OCI-LY7 (cell line): ENCODE measurements at regions not wholly inside any gene's neighbourhood (a gene's known extent, or its start where the extent isn't known, plus 50 kb on each side); places are given as distances from the start of the nearest gene placed in this dataset.

Source experiments
- BruUV-seq: library from RNA; stranded (reverse); fragments of 400-500 nt; replicated peaks from 2 replicates; lab custom pipeline; 2021; lab: Mats Ljungman, UMichigan
- CTCF ChIA-PET: fragments of 300-600 bp; sonication (Branson Sonifier 250); formaldehyde crosslinking; loops from one replicate; lab custom pipeline; 2022; ENCODE audit warnings: antibody characterized with exemption; ENCODE audit not compliant: unreplicated experiment; lab: Charles Lee
- POLR2A ChIA-PET: fragments of 300-600 bp; sonication (Branson Sonifier 250); formaldehyde crosslinking; loops from one replicate; lab custom pipeline; 2022; ENCODE audit warnings: antibody characterized with exemption; lab: Charles Lee
- DNase-seq: peaks from one replicate; pipeline ENCODE4 v3.0.0-alpha.2; 2015; ENCODE audit warnings: low spot score
- H2AFZ ChIP-seq: fragments of 200-600 bp; sonication (generic), shearing (Covaris generic); 2 replicates; pipeline ENCODE4 v1.6.1; 2014; ENCODE audit warnings: mild to moderate bottlenecking, antibody characterized with exemption, low read length, moderate library complexity
- H3K27ac ChIP-seq: fragments of 200-600 bp; sonication (generic); 2 replicates; pipeline ENCODE4 v1.5.1; 2014; ENCODE audit warnings: mixed run types, low read depth, mild to moderate bottlenecking, moderate library complexity, low read length, inconsistent platforms; ENCODE audit not compliant: poor library complexity, severe bottlenecking
- H3K36me3 ChIP-seq: fragments of 200-600 bp; sonication (generic); 2 replicates; pipeline ENCODE4 v1.6.1; 2014; ENCODE audit warnings: mild to moderate bottlenecking, antibody characterized with exemption, low read length, moderate library complexity, mixed read lengths; ENCODE audit not compliant: insufficient read depth
- H3K4me1 ChIP-seq: fragments of 200-600 bp; sonication (generic); 2 replicates; pipeline ENCODE4 v1.5.1; 2014; ENCODE audit warnings: mild to moderate bottlenecking, low read length; ENCODE audit not compliant: insufficient read depth, poor library complexity, severe bottlenecking
- H3K4me2 ChIP-seq: fragments of 200-600 bp; sonication (generic); 2 replicates; pipeline ENCODE4 v1.6.1; 2014; ENCODE audit warnings: mild to moderate bottlenecking, low read length
- H3K4me3 ChIP-seq: fragments of 200-600 bp; sonication (generic); 2 replicates; pipeline ENCODE4 v1.5.1; 2014; ENCODE audit warnings: mild to moderate bottlenecking, low read depth, low read length; ENCODE audit not compliant: poor library complexity, severe bottlenecking
- H3K79me2 ChIP-seq: fragments of 200-600 bp; sonication (generic); 2 replicates; pipeline ENCODE4 v1.6.1; 2016; ENCODE audit warnings: low read depth, mild to moderate bottlenecking, low read length, moderate library complexity, mixed read lengths; ENCODE audit not compliant: insufficient read depth
- H3K9me2 ChIP-seq: fragments of 200-600 bp; sonication (generic); 2 replicates; pipeline ENCODE4 v1.6.1; 2016; ENCODE audit warnings: mild to moderate bottlenecking, low read length, mixed read lengths; ENCODE audit not compliant: insufficient read depth
- H3K9me3 ChIP-seq: fragments of 200-600 bp; sonication (generic); 2 replicates; pipeline ENCODE4 v1.6.1; 2014; ENCODE audit warnings: mild to moderate bottlenecking, mixed run types, low read length, mixed read lengths
- H4K20me1 ChIP-seq: fragments of 200-600 bp; sonication (generic); 2 replicates; pipeline ENCODE4 v1.6.1; 2014; ENCODE audit warnings: mild to moderate bottlenecking, antibody characterized with exemption, low read length, moderate library complexity, mixed read lengths; ENCODE audit not compliant: insufficient read depth
- EZH2phosphoT487 ChIP-seq: fragments of 200-600 bp; sonication (generic); IDR thresholded peaks from 2 replicates; pipeline ENCODE4 v1.6.1; 2018; ENCODE audit warnings: low read depth, borderline replicate concordance, mild to moderate bottlenecking, mixed run types, antibody characterized with exemption, low read length, moderate library complexity, mixed read lengths
- intact Hi-C: fragments of 100-400 bp; cut with micrococcal nuclease; formaldehyde crosslinking; loops from one replicate; pipeline ENCODE4 v1.10.0; 2022; ENCODE audit not compliant: unreplicated experiment
- TF ChIP-seq, protein P1 (sequence below): fragments of 200-600 bp; sonication (generic); conservative IDR thresholded peaks from 2 replicates; pipeline ENCODE4 v1.5.1; 2014; ENCODE audit warnings: mild to moderate bottlenecking, antibody characterized with exemption, low read length, moderate library complexity, mixed read lengths

DNA sequence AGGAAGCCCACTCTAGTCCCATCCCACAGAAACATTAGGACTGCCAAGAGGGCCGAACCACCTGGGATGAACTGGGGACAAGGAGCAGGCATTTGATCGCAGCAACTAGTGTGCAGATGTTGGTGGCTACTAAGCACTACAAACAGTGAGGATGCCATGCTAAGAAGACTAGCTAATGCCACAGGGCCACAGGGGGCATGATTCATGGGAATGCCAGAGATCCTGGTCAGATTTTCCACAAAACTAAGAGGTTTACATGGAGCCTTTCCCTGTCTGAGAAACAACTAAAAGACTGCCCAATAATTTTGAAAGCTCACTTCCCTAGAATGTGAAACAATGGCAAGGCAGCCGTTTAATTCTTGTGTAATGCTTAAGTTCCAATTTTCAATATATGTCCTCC, 375.9 kb upstream of the PTCHD4 start:
- H3K27ac ChIP-seq, result no peak overlapping the region
- H4K20me1 ChIP-seq, result no peaks in the 10 kb centered on the region
- no peak overlapping the region for H3K4me3 ChIP-seq
- no peak for DNase-seq
- TF ChIP-seq EZH2phosphoT487, result no peak
- TF ChIP-seq, protein P1, sequence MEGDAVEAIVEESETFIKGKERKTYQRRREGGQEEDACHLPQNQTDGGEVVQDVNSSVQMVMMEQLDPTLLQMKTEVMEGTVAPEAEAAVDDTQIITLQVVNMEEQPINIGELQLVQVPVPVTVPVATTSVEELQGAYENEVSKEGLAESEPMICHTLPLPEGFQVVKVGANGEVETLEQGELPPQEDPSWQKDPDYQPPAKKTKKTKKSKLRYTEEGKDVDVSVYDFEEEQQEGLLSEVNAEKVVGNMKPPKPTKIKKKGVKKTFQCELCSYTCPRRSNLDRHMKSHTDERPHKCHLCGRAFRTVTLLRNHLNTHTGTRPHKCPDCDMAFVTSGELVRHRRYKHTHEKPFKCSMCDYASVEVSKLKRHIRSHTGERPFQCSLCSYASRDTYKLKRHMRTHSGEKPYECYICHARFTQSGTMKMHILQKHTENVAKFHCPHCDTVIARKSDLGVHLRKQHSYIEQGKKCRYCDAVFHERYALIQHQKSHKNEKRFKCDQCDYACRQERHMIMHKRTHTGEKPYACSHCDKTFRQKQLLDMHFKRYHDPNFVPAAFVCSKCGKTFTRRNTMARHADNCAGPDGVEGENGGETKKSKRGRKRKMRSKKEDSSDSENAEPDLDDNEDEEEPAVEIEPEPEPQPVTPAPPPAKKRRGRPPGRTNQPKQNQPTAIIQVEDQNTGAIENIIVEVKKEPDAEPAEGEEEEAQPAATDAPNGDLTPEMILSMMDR, result no peak
- no peaks in the 10 kb centered on the region for H3K79me2 ChIP-seq
- H3K9me3 ChIP-seq, result no peaks in the 10 kb centered on the region
- no peaks in the 10 kb centered on the region for H3K36me3 ChIP-seq
- POLR2A ChIA-PET, result interaction anchor here (0.6 kb wide), 1 partner anchor 15 kb away, joined by 3 read pairs; no protein-coding TSS in a partner anchor
- H2AFZ ChIP-seq, result no peak overlapping the region
- CTCF ChIA-PET, result no interaction called here
- intact Hi-C loops, result no loop called here
- no peaks in the 10 kb centered on the region for H3K4me1 ChIP-seq
- no peak overlapping the region for H3K4me2 ChIP-seq
- no peaks in the 10 kb centered on the region for H3K9me2 ChIP-seq
- BruUV-seq, result no TSS peak

DNA sequence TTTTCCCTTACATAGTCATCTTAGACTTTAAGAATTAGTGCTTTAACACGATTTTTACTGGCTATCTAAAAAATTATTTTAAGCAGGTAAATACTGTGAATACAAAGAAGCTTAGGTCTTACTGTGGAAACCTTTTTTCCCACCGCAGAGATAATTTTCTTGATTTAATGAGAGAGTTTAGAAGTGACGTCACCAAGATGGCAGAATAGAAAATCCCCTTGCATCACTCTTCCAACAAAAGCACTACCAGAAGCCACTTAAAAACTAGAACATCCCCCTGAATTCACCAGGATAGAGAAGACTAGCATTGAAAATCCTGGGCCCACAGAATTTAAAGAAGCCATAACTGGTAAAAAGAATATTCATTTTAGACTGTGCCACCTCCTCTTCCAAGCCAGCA, 375.4 kb upstream of the PTCHD4 start:
- Histone ChIP-seq H3K27ac (no peak overlapping the region), H4K20me1 (no peaks in the 10 kb centered on the region), H3K4me3 (no peak overlapping the region), H3K4me2 (no peak overlapping the region), H3K36me3 (no peaks in the 10 kb centered on the region), H3K79me2 (no peaks in the 10 kb centered on the region), H3K4me1 (no peaks in the 10 kb centered on the region), H3K9me3 (no peaks in the 10 kb centered on the region), H3K9me2 (no peaks in the 10 kb centered on the region), H2AFZ (no peak overlapping the region)
- no TSS peak for BruUV-seq
- POLR2A ChIA-PET, result interaction anchor here (0.6 kb wide), 1 partner anchor 14 kb away, joined by 3 read pairs; no protein-coding TSS in a partner anchor
- DNase-seq, result no peak
- TF ChIP-seq, protein P1, result no peak
- no peak for TF ChIP-seq EZH2phosphoT487
- intact Hi-C loops, result no loop called here
- CTCF ChIA-PET, result no interaction called here

DNA sequence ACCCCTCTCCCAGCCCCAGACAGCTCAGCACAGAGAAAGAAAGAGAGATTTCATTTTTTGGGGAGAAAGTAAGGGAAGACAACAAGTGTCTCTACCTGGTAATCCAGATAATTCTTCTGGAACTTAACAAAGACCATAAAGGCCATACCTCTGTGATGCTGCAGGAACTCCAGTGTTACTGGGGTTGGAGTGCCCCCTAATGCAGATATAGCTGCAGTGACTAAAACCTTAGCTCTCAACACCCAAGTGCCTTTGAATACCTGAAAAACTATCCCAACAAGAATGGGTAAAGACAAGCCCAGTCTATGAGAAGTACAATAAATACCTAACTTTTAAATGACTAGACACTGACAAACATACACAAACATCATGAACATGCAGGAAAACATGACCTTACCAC, 365.3 kb upstream of the PTCHD4 start:
- ChIA-PET CTCF (no interaction called here), POLR2A (interaction anchor here (0.7 kb wide), 1 partner anchor 536 kb away, joined by 3 read pairs; no protein-coding TSS in a partner anchor)
- Histone ChIP-seq H3K27ac (no peak overlapping the region), H3K4me2 (no peak overlapping the region), H2AFZ (no peak overlapping the region), H3K79me2 (no peaks in the 10 kb centered on the region), H3K4me1 (no peaks in the 10 kb centered on the region), H3K9me3 (no peaks in the 10 kb centered on the region), H3K9me2 (no peaks in the 10 kb centered on the region), H3K36me3 (no peaks in the 10 kb centered on the region), H4K20me1 (no peaks in the 10 kb centered on the region), H3K4me3 (no peak overlapping the region)
- no TSS peak for BruUV-seq
- intact Hi-C loops, result no loop called here
- TF ChIP-seq, protein P1, result 0 out of 2 replicates have a peak, but pooled peaks have one; percentile 31
- no peak for TF ChIP-seq EZH2phosphoT487
- DNase-seq, result no peak
